GM19035 (cell line): ENCODE measurements at regions not wholly inside any gene's neighbourhood (a gene's known extent, or its start where the extent isn't known, plus 50 kb on each side); places are given as distances from the start of the nearest gene placed in this dataset.
"Not testable (repeated sequence)": the region's sequence is repeated elsewhere in the genome, so short reads cannot be mapped to it uniquely, and the experiment has no call there.

Source experiments
- ATAC-seq: cut with Tn5 transposase; IDR thresholded peaks from one replicate; pipeline ENCODE4 v1.9.1; 2021; ENCODE audit not compliant: unreplicated experiment

DNA sequence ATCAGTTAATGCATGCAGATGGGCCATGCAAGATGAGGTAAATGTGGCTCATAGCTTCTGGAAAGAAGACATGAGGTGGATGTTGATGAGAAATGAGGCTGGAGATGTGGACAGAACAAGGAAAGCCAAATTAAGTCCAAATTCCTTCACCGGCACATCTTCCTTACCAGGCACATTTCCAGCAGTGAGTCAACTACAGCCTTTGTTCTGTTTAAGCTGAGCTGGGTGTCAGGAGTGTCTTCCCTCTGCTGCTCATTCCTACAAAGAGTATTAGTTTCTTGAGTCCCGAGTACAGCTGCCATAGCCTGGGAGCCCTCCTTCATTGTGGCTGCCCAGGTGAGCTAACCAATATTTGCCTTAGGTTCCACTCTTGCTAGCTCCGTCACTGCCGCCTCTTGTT lies 945.0 kb downstream of the SLC4A3 start:
- no peak for ATAC-seq

DNA sequence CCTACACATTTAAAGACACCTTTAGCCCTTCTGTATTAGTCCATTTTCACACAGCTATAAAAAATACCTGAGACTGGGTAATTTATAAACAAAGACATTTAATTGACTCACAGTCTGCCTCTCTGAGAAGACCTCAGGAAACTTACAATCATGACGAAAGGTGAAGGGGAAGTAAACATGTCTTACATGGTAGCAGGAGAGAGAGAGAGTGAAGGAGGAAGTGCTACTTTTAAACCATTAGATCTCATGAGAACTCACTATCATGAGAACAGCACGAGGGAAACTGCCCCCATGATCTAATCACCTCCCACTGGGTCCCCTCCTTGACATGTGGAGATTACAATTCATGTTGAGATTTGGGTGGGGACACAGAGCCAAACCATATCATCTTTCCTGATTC lies 946.6 kb downstream of the SLC4A3 start:
- ATAC-seq, result no peak

DNA sequence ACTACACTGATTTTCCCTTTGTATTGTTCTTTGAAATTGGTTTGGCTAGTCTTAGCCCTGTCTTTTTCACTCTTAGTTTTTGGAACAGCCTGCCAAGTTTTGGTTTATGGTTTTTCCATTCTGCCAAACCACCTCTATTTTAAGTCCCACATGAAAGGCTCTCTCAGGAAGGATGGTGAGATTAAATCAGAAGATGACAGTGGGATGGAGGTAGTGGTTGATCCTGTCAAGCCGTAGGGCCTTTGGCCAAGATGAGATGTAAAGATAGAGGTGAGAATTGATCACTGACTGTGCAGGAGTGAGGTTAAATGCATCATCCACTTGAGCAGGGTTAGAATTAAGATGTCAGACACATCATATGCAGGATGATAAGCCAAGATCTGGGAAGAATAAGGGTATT lies 948.5 kb downstream of the SLC4A3 start:
- no peak for ATAC-seq

DNA sequence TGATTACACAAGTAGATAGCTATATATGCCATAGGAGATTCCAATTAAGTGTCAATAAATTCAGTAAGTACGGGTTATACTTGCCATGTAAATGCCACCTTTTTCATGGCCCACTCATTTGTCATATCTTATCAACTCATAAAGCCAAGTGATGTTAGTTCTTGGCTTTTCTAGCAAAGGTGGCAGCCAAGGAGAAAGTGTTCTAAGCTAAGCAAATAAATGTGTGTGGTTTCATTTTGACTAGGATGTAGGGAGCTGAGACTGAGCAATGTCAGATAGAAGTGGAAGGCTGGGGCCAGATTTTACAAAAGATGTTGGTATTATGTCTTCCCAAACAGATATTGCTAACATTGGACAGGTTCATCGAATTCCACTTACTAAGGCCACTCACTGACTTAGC lies 952.0 kb downstream of the SLC4A3 start:
- no peak for ATAC-seq

DNA sequence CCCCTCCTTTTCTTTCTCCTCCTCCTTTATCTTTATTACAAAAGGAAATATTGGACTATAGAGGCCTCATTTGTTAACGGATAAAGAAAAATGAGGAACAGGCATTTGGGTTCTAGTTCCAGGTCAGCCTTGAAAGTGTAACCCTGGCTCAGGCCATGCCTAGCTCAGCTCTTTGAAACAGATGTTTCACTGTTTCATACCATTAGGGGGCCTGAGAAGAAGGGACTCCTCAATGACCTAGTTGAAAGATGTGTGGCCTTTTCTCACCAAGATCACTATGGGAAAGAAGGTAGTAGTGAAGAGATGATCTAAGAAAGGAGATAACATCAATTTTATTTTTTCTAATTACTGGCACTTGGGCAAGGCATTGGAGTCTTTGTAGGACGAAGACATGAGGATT lies 952.7 kb downstream of the SLC4A3 start:
- ATAC-seq, result no peak

DNA sequence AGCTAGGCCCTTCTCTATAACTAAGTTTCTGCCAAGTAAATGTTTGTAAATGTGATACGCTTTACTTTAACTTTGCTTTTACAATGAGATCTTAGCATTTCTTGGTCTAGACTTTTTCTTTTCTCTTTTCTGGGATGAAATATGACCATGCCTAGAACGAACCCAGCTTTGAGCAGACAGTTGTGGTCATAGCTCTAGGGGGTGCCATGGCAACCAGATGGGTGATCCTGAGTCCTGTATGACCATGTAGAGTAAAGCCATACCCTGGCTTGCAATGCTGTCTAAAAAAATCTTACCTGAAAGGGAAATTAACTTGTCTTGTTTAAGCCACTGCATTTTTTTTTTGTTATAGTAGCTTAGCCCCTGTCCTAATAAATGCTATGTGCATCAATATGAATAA lies 956.3 kb downstream of the SLC4A3 start:
- ATAC-seq, result no peak

DNA sequence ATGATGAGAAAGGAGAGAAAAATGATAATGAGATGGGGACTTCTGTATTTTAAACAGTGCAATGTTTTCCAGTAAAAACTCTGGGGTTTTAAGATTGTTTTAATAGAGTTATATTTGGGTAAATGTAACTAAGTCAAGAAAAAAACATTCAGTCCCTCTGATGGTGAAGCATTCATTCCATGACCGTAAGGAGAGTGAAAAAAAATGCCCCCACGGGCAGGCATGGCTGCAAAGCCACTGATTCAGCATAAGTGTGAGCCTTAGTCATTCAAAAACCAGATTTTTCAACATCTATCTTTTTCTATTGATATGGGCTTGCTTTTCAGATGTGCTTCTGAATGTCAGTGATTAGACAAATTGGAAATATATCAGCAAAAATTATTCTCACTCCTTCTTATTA lies 957.8 kb downstream of the SLC4A3 start:
- no peak for ATAC-seq

DNA sequence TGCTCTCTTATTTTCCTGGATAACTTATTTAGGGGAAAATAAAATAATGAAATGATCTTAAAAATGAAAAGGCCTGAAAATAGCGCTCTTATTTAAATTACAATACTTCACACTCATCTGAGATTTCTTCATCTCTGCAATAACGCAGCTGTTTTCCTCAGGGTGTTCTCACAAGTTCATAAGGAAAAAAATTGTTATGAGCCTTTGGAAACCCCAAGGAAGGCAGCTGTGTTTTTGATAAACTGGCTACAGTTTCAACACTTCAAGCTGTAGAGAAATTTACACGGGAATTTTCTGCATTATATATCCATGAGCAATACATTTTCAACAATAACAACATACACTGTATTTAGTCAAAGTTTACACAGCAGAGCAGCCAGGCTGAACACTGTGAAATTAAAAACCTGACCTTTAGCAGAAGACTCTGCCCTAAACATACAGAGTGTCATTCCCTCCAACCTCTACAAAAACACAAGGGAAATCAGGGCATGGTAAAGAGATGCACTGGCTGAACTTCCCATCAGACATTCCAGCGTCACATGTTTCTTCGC lies 959.6 kb downstream of the SLC4A3 start:
- ATAC-seq, result no peak

DNA sequence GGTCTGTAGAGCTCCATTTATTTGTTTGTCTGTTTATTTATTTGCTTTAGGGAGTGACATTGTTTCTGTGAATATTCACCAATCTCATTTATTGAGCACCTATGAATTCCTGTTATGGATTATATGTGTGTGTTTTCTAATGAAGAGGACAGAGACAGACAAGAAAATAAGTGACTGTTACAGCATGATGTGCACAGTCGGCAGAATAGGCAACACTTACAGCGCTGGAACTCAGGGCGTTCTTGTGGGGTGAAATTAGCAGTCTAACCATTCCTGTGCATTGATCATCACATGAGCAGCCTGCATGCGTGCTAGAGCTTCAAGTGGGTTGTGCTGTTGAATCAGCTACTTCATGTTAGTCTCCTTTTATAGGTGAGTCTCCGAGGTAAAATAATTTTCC lies 960.7 kb downstream of the SLC4A3 start:
- no peak for ATAC-seq

DNA sequence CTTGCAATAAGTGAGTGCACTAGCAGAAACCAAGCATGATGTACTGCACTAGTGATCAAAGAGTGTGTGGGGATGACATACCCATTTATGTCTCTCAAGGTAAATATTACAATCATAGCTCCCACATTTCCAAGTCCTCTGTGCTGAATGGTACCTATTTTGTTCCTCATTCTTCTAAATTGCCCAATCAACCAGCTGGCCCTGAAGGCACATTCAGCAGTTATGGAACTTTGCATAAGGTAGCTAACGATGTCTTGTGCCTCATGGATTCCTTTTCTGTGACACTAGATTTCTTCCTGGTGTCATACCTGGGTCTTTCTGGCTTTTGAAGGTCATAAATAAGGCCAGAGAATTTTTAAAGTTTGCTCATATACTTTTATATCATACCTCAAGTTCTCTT lies 963.0 kb downstream of the SLC4A3 start:
- ATAC-seq, result no peak

DNA sequence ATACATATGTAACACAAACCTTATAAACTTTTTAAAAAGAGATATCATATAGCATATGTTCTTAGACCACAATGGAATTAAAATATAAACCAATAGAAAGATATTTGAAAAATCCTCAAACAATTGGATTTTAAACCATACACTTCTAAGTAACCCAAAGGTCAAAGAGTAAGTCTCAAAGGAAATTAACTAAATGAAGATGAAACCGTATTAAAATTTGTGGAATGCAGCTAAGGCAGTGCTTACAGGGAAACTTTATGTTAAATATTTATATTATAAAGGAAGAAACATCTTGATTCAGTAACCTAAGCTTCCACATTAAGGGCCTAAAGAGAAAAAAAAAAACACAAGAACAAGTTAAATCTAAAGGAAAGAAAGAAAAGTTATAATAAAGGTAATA lies 966.1 kb downstream of the SLC4A3 start:
- ATAC-seq, result no peak

DNA sequence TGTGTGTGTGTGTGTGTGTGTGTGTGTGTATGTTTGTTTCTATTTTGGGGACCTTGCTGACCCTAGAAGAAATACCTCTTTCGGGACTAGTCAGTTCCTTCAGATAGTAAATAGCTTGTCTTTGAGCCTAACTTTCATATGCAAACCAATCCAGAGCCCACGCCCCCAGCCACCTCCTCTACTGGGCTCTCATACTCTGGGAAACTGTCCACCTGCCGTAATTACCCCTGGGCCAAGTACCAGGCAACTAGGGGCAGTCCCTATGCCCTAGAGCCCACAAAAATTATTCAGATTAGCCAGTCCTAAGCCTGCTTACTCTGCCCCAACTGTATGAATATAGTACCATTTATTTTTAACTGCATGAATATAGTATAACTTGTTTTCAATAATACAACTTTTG lies 970.4 kb downstream of the EPHA4 start:
- ATAC-seq, result no peak

DNA sequence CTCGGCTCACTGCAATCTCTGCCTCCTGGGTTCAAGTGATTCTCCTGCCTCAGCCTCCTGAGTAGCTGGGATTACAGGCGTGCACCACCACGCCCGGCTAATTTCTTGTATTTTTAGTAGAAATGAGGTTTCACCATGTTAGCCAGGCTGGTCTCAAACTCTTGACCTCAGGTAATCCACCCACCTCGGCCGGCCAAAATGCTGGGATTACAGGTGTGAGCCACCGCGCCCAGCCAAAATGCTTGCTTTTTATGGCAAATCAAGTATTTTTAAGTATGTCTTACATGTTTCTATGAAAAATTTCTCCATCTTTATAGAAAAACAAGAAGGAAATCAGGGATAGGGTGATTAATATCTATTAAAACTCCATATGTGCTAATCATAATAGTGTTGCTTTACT lies 959.1 kb downstream of the EPHA4 start:
- ATAC-seq, result not testable (repeated sequence)

DNA sequence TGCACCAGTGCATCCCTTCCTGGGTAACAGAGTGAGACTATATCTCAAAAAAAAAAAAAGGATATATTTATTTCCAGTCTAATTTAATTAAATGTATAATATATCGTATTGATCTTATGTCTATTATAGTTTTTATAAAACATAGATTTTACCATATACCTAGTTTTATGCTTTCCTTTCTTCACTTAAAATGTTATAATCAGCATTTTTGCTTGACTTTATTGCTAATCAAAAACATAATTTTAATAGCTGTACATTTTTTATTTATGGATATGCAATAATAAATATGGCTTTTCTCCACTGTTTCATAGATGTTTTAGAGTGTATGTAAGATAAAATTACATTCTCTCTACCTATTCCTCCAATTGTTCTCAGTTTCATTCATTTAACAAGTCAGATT lies 958.0 kb downstream of the EPHA4 start:
- ATAC-seq, result no peak

DNA sequence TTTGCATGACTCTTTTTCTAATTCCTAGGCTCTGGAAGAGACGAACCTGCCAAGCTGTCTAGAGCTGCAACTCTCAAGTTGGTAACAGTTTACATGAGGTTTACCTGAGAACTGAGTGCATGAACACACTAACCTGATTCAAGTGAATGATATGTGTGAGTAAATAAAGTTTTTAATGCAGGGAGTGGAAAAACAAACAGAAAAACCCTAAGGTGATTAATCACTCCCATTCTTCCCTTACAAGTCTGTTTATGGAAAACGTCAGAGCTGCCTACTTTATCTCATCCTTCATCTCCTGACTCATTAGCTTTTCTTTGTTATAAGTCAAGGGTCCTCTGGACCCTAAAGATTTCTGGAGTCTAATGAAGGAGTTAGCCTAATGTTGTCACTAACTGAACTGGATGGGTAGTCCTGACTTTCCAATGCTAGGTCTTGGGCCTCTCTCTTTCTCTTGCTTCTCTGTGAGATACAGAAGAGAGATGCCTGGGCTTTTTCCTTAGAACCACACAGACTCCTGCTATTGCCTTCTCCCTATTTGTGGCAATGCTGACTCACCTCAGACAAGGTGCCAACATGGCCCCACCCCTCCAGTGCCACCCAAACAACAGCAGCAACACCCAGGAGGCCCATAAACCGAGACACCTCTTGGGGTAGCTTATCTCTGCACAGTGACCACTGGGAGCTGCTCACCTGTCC lies 952.4 kb downstream of the EPHA4 start:
- ATAC-seq, result no peak

DNA sequence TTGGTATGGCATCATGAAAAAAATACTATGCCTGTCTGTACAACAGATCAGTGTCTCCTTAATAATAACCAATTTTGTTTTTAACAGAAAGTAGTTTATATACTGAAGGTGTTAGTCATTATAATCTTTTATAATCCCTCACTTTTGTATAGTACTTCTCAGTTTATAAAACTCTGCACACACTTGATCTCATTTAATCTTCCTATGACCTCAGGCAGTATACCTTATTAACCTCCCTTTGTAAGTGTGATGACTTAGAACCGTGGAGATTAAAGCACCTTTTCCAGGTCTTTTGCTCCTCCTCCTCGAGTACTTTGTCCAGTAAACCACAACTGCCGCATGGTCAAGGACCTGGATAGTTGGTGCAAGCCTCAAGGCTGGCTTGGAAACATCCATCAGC lies 945.5 kb downstream of the EPHA4 start:
- ATAC-seq, result no peak

DNA sequence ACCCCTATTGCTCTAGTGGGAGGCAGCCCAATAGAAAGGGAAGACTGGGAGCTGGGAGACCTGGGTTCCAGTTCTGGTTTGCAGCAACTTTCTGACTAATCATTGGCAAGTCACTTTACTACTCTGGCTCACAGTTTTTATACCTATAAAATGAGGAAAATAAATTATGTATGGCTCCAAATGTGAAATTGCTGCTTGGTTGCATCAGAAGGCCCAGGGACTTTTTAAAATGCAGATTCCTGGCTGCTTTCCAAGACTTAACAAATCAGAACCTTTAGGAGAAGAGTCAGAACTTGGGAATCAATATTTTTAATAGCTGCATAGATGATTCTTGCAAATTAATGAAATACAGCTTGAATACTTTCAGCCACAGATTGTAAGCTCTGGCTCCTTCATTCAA lies 943.9 kb downstream of the EPHA4 start:
- no peak for ATAC-seq

DNA sequence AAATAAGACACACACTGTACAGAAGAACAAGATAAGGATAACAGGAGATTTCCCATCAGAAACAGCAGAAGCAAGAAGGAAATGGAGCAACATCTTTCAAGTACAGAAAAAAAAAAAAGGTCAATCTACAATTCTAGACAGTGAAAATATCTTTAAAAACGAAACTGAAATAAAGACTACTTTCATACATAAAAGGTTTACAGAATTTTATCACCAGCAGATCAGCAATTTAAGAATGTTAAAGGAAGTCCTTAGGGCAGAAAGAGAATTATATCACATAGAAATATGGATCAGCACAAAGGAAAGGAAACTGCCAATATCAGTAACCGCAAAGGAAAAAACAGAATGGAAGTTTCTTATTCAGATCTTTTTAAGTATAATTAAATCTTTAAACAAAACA lies 931.0 kb downstream of the EPHA4 start:
- no peak for ATAC-seq

DNA sequence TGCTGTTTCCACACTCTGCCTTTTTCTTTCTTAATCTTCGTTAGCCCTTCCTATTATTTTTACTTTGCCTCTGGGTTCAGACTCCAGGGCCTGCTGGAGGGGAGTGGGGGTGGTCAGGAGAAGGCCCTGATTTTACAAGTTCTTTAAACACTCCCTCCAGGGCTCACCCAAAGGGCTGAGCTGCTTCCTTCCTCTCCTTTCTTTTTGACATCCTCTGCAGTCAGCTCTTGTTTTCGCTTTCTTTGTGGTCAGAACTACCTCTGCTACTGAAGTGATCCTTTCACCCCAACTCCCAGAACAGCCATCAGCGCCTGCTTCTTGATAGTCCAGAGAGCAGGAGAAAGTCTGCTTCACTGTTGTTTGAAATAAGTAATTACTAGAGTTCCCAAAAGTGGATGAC lies 925.7 kb downstream of the EPHA4 start:
- ATAC-seq, result peak; percentile 60

DNA sequence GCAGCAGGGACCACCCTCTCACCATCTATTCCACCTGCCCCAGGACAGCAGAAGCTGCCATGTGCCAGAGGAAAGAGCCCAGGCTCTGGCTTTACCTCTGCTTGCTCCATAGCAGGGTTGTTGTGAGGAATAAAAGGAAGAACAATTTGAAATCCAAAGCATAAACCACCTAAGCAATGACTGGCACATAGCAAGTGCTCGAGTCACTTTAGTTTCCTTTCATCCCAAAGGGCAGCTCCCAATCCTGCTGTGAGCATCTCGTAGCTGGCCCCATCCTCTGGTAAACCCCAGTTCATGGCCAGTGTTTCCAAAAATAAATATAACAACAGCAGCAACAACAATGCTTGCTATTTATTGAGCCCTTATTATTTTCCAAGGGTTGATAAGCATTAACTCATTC lies 923.5 kb downstream of the EPHA4 start:
- ATAC-seq, result no peak

DNA sequence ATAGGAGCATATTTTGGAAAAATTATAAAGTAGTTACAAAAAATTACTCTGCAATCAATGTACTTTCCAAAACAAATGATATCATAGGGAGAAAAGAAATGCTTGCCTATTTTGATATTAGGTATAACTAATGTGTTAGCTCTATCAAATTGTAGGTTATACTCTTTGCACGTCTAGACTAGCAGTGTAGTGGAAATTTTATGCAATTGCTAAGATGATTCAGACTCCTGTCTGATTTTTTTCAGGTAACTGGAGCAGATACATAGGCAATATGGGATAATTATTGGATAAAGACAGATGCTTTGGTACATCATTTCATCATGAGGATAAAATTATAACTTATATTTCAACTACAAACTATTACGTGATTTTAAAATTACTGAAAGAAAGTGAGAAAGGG lies 918.3 kb downstream of the EPHA4 start:
- no peak for ATAC-seq

DNA sequence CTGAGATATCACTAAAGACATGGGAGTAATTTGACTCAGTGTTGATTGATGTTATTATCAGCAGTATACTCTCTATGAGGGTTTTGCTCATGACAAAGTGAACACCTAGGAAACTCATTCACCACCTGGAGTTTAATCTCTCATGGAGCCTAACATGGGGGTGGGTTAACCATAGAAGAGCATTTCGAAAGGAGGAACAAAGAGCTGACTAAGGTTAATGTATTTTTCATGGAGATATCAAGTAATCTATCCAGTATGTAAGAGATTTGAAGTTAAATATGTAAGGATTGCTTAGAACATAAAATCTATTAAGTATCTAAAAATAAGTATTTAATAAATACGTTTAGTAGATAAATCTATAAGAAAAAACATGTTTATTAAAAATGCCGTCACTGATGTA lies 917.8 kb downstream of the EPHA4 start:
- ATAC-seq, result no peak
